DMS114 treated with DMSO at 0.1 percent for 48 hours (cell line): ENCODE measurements at regions not wholly inside any gene's neighbourhood (a gene's known extent, or its start where the extent isn't known, plus 50 kb on each side); places are given as distances from the start of the nearest gene placed in this dataset.

Source experiments
- DNase-seq: peaks from one replicate; lab custom pipeline; 2025; ENCODE audit not compliant: unreplicated experiment; lab: John Stamatoyannopoulos, UW

GRCh38 chr13:84686458-84686857 lies 804.2 kb upstream of the SLITRK1 start:
- DNase-seq, result no peak

GRCh38 chr13:84684804-84685203 lies 802.5 kb upstream of the SLITRK1 start:
- no peak for DNase-seq

GRCh38 chr13:84684048-84684662 lies 801.9 kb upstream of the SLITRK1 start:
- no peak for DNase-seq

GRCh38 chr13:84683448-84683847 lies 801.2 kb upstream of the SLITRK1 start:
- no peak for DNase-seq

- DNase-seq, result no peak
These were observed 795.6 kb upstream of the SLITRK1 start for GRCh38 chr13:84677836-84678235.

- DNase-seq, result no peak
These were observed 790.3 kb upstream of the SLITRK1 start for GRCh38 chr13:84672616-84673015.

GRCh38 chr13:84670245-84670644 lies 788.0 kb upstream of the SLITRK1 start:
- DNase-seq, result no peak

- DNase-seq, result no peak
These were observed 786.4 kb upstream of the SLITRK1 start for GRCh38 chr13:84668637-84669036.

- no peak for DNase-seq
These were observed 780.2 kb upstream of the SLITRK1 start for GRCh38 chr13:84662491-84662890.

GRCh38 chr13:84661718-84662117 lies 779.4 kb upstream of the SLITRK1 start:
- DNase-seq, result no peak

GRCh38 chr13:84659359-84659661 lies 777.0 kb upstream of the SLITRK1 start:
- no peak for DNase-seq

- DNase-seq, result no peak
These were observed 776.5 kb upstream of the SLITRK1 start for GRCh38 chr13:84658491-84659358.

- no peak for DNase-seq
These were observed 773.4 kb upstream of the SLITRK1 start for GRCh38 chr13:84655677-84656076.

- DNase-seq, result no peak
These were observed 772.5 kb upstream of the SLITRK1 start for GRCh38 chr13:84654654-84655275.

GRCh38 chr13:84653915-84654534 lies 771.8 kb upstream of the SLITRK1 start:
- no peak for DNase-seq

- no peak for DNase-seq
These were observed 769.4 kb upstream of the SLITRK1 start for GRCh38 chr13:84651705-84652104.

GRCh38 chr13:84651288-84651687 lies 769.0 kb upstream of the SLITRK1 start:
- no peak for DNase-seq

- no peak for DNase-seq
These were observed 767.6 kb upstream of the SLITRK1 start for GRCh38 chr13:84649853-84650252.

GRCh38 chr13:84648069-84648640 lies 765.9 kb upstream of the SLITRK1 start:
- no peak for DNase-seq

GRCh38 chr13:84646957-84647356 lies 764.7 kb upstream of the SLITRK1 start:
- DNase-seq, result no peak

GRCh38 chr13:84645196-84646012 lies 763.1 kb upstream of the SLITRK1 start:
- no peak for DNase-seq
